GM18502 (cell line): ENCODE measurements at regions not wholly inside any gene's neighbourhood (a gene's known extent, or its start where the extent isn't known, plus 50 kb on each side); places are given as distances from the start of the nearest gene placed in this dataset.

Experiments
- ATAC-seq: cut with Tn5 transposase; IDR thresholded peaks from one replicate; pipeline ENCODE4 v1.9.1; 2021; ENCODE audit warnings: mild to moderate bottlenecking; ENCODE audit not compliant: unreplicated experiment, poor library complexity

DNA sequence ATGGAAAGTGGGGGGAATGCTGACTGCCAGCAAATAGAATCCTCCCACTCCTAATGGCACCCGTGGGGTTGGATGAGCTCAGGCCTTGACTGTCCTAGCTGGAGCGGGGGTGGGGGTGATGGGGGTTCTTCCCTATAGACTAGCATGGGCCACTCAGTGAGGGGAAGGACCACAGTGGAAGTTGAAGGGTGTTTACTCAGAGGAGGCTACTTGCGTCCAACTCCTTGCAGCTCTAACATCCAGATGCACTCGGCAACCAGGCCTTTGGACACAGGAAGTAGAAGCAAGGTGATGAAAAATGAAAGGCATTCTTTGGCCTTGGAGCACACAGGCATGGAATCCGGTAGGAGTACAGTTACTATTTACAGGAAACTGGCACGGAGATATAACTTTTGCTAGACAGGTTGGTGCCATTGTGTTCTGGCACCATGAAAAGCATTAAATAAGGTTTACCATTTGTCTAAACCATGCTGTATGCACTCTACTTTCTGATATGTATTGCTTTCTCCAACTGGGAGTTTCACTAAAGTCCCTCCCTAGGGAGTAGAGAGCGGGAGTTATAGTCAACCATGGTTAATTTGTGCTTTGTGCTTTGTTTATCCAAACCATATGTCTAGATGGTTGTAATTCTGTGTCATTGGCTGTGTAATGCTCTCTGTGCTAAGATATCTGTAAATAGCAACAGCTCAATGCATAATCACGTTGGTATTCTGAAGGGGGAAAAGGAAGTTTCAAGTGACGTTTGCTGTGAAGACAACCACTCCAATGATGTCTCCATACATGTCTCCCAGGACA, 125.3 kb downstream of the TSHZ3 start:
- no peak for ATAC-seq

DNA sequence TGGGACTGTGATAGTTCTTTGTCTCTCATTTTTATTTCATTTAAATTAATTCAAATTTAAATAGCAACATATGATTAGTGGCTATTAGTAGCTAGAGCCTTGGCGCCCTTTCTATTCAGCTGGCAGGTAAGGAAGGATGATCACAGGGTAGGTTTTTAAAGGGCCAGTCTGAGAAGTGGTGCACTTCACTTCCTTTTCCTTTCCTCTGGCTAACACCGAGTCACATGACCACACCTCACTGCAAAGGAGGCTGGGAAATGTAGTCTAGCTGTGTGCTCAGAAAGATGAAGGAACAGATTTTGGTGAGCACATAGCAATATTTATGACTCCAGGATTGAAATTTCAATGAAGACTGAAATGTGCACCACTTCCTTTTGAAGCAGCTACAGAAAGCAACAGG, 128.7 kb downstream of the TSHZ3 start:
- ATAC-seq = no peak

DNA sequence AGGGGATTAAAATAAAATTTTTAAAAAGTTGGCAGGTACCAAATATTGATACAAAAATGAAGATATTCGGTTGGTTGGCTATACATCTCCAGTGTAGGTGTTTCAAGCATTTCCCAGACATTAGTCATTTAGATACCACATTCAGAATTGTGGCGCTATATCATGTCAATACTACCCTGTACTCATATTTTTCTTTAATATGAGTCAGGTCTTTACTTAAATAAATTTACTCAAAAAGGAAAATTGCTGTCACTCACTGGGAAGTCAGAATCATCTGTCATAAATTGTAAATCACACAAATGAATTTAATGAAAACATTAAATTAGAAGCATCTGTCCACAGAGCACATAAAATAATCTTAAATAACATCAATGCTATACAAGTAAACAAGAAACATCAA, 134.2 kb downstream of the TSHZ3 start:
- ATAC-seq = no peak

DNA sequence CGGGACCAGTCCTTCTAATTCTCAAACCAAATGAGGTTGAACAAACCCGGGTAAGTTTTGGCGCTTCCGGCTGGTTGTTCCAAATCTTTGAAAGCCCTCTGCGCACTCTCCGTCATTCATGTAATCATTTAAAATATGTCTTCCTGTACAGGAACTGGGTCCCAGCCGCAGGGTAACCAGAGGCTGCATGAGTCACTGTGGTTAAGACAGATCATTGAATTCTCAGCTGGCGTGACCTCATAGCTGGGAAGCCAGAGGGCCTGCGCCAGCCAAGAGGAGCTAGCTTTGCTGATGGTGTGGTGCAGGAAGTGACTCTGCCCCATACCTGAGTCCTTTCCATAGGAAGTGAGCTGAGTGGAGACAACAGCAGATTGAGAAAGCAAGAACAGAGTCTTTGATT, 135.2 kb downstream of the TSHZ3 start:
- ATAC-seq = no peak

DNA sequence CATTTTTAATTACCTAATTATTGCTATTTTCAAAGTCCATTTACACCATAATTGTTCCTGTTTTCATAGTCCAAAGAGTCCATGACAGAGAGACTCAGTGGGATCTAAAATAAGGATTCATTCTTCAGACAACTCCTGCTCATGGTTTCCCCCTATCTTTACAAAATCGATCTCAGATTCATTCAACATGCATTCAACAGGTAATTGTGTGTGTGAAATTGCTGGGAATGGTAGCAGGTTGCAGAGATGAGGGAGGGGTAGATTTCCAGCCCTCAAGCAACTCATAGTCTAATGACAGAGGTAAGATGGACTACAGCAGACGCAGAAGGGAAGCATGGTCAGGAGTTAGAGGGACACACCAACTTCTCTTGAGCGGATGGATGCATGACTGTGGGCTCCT, 138.1 kb downstream of the TSHZ3 start:
- no peak for ATAC-seq

DNA sequence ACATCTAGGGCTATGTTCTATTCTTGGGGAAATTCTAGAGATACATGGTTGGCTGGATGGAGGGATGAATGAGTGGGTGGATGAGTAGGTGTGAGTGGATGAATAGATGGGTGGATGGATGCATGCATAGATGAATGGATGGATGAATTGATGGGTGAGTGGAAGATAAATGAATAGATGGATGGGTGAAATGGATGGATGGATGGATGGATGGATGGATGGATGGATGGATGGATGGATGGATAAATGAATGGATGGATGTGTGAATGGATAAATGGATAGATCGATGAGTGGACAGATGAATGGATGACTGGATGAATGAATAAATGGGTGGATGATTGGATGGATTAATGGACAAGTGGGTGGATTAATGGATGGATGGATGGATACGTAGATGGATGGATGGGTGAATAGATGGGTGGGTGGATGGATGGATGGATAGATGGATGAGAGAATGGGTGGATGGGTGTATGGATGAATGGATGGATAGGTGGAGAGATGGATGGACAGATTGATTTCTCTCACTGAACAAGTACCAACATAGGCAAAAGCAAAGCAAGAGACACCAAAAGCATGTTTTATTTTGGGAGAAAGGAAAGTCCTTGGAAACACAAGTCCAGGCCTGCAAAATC, 143.2 kb downstream of the TSHZ3 start:
- no peak for ATAC-seq

DNA sequence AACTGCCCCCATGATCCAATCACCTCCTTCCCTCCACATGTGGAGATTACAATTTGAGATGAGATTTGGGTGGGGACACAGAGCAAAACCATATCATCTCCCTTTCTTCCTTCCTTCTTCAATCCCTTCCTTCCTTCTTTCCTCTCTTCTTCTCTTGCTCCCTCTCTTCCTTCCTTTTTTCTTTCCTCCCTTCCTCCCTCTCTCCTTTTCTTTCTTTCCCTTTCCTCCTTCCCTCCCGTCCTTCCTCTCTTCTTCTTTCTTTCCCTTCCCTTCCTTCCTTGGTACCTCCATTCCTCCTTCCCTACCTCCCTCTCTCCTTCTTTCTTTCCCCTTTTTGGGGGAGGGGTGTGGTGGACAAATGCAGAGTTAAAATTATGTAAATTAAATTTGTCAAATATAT, 145.1 kb downstream of the TSHZ3 start:
- ATAC-seq = no peak

DNA sequence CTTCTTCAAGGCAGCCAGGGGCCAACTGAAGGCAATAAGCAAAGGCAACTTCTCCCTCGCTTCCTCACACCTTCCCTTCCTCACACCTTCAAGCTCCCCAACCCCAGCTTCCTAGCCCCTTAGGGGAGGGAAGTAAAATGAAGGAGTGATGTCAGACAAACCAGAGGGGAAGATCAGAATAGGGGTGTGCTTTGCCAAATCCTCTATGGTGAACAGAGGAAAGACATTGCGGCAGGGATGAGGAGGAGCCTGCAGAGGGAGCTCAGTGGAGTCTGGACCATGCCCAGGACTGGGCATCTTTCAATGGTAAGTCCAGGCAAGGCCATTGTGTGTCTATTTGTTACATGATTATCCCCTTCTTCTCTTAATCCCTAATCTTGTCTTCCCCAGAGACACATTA, 164.0 kb downstream of the TSHZ3 start:
- ATAC-seq = no peak

DNA sequence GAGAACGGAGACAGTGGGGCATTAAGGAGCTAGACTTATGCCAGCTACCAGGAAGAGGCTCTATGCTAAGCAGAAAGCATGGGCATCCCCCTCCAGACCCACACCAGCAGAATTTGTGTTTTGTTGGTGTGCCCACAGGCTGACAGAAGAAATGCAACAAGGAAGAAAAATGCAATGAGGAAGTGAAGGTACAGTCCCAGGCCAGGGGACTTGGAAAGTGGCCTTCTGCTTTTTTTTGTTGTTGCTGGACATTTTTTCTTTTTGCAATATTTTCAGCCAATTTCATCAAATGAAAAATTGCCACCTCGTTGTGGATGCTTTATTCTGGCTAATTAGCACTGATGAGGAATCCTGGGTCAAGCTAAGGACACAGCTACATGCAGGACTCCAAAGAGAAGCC, 167.7 kb downstream of the TSHZ3 start:
- no peak for ATAC-seq

DNA sequence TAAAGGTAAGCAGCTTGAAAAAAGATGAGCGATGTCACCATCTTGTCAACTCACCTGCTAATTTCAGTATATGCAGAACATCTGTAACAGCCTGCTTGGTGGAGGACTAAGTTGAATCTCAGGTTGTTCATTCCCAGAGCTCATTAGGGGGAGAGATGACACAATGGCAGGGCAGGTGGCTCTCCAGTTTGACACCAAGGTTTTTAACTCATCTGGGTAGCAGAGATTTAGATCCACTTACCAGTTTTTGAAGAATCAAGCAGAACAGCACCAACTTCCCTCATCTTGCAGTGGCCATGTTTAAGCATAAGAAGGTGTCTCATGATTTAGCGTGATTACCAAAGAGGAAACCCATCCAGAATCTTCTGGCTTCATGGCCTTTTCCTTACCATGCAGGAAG, 168.3 kb downstream of the TSHZ3 start:
- ATAC-seq = no peak

DNA sequence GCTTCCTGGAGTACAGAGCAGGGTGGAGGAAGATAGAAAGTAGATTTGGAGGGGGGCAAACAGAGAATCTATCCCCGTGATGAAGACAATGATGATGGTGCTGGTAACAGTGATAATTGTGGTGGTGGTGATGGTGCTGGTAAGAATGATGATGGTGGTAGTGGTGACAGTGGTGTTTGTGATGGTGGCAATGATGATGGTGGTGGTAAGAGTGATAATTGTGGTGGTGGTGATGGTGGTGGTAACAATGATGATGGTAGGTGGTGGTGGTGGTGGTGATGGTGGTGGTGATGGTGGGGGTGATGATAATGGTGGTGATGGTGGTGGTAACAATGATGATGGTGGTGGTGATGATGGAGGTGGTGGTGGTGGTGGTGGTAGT, 169.8 kb downstream of the TSHZ3 start:
- ATAC-seq = no peak

DNA sequence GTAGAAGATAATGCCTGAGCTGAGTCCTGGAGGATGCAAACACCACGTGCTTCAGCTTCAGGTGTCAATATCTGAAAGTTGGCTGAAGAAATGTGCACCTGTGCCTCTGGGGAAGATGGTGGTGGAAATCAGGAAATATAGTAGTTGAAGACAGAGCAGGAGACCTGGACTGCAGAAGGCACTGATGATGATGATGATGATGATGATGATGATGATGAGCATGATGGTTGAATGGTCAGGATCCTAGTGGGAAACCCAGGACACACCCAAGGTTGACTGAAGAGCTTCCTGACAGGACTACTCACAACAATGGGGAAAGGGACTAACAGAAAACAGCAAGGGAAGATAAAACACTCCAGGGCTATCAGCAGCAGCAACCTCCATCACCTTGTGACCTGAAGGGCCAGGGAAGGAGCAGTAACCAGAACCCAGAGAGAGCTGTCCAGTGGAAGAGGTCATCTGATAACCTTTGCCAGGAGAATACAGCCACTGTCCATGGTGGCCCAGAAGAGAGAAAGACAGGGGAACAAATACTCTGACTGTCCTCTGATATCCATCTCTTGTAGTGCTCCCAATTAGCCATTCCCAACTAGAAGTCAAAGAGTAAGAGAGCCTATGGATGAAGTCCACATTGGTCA, 170.3 kb downstream of the TSHZ3 start:
- no peak for ATAC-seq

DNA sequence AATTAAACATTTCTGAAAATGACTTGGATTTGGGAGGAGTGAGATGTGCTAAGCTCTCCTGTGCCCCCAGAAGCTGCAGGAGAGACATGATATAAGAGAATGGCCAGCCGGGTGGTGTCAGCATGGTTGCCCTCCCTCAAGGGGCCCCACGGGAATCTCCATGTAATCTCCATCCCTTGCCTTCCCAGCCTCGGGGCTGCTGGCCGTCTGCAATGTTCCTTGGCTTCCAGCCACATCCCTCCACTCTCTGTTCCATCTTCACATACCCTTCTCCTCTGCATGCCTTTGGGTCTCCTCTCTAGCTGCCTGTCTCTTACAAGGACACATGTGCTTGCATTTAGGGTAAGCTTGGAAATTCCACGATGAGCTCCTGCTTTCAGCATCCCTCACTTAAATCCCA, 172.0 kb downstream of the TSHZ3 start:
- no peak for ATAC-seq

DNA sequence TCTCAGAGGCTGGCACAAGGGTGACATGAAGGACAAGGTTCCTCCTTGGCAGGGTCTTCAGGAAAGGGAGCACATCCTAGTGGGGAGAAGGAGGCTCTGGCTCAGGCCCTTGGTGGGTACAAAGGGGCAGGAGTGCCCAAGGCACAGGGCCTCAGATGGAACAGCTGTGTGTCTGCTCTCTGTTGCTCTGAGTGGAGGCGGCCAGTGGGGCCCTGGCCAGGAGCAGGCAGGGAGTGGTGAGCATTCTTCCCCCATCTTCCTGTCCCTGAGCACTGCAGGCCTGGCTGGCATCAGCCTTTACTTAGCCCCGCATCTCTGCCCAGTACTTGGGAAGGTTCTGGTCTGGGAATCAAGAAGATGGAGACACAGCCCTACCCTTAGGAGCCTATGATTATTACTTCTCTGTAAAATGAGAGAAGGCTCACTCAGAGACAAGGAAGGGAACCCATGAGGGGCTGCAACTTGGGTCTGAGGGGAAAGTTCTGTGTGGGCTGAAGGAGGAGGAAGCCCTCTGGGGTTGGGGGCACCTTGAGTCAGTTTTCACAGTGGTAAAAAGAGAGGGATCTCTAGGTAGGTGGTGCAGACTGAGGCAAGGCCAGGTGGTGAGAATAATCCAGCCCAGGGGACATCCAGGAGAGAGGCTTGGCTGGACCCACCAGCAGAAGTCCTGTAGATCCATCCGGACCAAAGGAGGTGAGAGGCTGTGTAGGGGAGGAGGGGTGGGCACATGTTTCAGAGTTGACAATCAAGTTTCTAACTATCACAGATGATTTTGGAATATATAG, 173.5 kb downstream of the TSHZ3 start:
- no peak for ATAC-seq

DNA sequence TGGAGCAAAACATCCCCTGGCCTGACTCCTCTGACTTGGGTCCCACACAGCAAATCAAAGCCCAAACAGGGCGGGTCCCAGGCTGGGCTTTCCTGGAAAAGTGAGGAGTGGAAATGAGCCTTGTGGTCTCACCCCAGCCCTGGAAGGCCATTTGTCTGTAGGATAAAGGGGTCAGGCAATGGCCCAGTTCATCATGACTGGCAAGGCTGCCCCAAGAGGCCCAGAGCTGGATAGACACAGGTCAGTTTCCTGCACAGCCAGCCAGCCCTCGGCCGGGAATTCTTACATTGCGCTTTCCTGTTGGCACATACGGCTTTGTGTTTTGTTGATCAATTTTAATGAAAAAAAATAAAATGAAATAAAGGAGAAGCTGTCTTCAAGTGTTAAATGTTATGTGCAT, 174.3 kb downstream of the TSHZ3 start:
- no peak for ATAC-seq

DNA sequence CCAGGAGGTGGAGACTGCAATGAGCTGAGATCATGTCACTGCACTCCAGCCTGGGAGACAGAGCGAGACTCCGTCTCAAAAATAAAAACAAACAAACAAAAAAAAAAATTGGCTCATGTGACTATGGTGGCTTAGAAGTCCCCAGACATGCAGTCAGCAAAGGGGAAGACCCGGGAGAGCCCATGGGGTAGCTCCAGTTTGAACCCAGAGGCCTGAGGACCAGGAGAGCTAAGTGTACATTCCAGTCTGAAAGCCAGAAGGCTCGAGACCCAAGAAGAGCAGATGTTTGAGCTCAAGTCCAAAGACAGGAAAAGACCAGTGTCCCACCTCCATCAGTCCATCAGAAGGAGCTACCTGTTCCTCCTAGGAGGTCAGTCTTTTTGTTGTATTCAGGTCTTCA, 175.2 kb downstream of the TSHZ3 start:
- ATAC-seq = no peak

DNA sequence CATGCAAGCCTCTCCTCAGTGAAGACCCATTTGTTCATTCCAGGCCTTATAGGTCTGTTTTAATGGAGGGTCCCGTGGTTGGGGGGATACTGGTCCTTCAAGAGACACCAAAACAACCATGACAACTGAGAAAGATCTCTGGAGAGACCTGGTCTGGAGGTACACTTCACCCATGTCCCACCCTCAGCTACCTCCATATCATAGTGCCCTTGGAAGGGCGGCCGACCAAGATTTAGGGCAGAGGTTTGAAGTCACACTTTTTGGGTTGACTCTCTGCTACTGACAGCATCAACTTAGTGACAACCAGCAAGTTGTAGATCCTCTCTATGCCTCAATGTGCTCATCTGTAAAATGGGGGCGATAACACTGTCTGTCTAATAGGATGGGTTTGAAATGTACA, 177.3 kb downstream of the TSHZ3 start:
- ATAC-seq = no peak

DNA sequence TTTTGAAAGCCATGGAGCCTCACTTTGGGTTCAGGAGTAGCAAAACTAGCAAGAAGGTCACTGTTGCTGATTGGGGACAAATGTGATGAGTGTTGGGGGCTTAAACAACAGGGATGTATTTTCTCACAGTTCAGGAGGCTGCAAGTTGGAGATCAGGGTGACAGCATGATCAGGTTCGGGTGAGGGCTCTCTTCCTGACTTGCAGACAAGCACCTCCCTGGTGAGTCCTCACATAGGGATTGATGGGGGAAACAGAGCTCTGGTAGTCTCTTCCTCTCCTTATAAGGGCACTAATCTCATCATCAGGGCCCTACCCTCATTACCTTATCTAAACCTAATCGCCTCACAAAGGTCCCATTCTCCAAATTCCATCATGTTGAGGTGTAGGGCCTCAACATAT, 179.2 kb downstream of the TSHZ3 start:
- ATAC-seq = no peak

DNA sequence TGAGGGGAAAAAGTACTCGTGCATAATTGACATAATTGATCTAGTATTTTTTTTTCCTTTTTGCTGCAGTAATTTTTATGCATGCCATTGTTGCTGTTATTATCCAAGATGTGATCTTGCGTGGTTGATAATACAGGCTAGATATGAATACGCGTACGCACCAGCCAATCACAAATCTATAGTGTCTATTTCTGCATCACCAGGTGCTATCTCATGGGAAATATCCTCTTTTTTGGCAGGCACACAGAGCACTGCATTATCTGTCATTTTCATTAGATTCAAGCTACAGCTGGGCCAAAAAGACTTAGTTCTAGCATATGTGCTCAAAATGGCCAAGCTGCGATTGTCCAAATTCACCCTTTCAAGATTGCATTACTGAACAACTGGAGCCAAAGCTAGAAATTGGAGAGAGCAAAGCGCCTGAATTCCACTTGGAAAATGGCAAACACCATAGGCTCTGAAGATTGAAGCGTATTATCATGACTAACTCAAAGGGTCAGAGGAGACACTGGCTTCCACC, 181.1 kb downstream of the TSHZ3 start:
- no peak for ATAC-seq

DNA sequence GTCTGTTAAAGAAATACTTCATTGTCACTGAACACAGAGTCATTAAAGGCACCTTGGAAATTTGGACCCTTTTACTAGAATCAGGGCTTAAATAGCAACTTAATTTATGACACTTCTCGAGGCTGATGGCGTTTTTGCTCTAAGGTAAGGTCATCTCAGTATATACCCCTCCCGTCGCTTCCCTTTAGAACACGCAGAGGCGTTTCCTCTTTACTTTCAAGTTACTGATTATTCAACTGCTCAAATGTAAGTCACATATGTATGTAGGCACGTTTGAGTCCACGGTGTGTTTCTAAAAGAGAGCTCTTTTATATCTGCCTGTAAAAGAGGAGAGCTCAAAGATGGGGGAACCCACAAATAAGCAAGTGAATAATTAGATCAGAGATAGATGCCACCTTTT, 181.5 kb downstream of the TSHZ3 start:
- no peak for ATAC-seq

DNA sequence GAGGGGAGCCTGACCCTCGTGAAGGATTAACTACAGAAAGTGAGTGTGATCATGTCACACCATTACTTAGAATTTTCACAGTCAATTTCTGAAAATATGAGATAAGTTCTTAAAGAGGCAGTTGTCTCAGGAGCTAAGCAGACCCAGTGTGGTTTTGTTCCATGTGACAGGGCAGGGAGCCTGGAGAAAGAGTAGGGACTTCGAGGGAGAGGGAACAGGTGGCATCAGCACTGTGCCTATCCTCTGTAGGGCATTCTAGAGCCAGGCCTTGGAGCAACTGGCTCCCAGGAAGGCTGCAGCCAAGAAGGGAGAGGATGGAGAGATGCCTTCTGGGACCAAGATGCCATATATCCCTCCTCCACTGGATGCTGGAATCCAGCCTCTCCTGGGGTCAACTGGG, 183.0 kb downstream of the TSHZ3 start:
- ATAC-seq = no peak
